ENCODE measurements at regions not wholly inside any gene's neighbourhood (a gene's known extent, or its start where the extent isn't known, plus 50 kb on each side); places are given as distances from the start of the nearest gene placed in this dataset.

GRCh38 chr15:29458361-29458760 is 188.7 kb upstream of the NSMCE3 start:
- no peak overlapping the region for H2AFZ ChIP-seq (ENCODE audit: low read length)
- H3K4me3 ChIP-seq (ENCODE audit: low read depth, low read length, poor library complexity, severe bottlenecking): no peak overlapping the region
- no peaks in the 10 kb centered on the region for H3K79me2 ChIP-seq (ENCODE audit: insufficient read depth, low read length)
- no peak overlapping the region for H3K27ac ChIP-seq (ENCODE audit: low read depth, low read length, poor library complexity, severe bottlenecking)
- no peaks in the 10 kb centered on the region for H3F3A ChIP-seq (ENCODE audit: insufficient read depth, low read length)
- H3K9ac ChIP-seq (ENCODE audit: low read length): no peak overlapping the region
- H3K9me3 ChIP-seq (ENCODE audit: low read length): no peaks in the 10 kb centered on the region
- H3K36me3 ChIP-seq (ENCODE audit: insufficient read depth, low read length): no peaks in the 10 kb centered on the region
- H3K27me3 ChIP-seq (ENCODE audit: insufficient read depth, low read length): no peaks in the 10 kb centered on the region
- H3K4me1 ChIP-seq (ENCODE audit: insufficient read depth, low read length, severe bottlenecking): no peaks in the 10 kb centered on the region
- H4K20me1 ChIP-seq (ENCODE audit: insufficient read depth, low read length): no peaks in the 10 kb centered on the region
- H3K4me2 ChIP-seq (ENCODE audit: low read length): no peak overlapping the region
- H3K9me2 ChIP-seq (ENCODE audit: low read depth, low read length): no peaks in the 10 kb centered on the region
- no peak for TF ChIP-seq EZH2 (IDR thresholded peaks at IDR 0.05; ENCODE audit: borderline replicate concordance, low read length)
- no peak for TF ChIP-seq CTCF (IDR thresholded peaks at IDR 0.05; ENCODE audit: low read length)

GRCh38 chr15:29457729-29458128 is 188.1 kb upstream of the NSMCE3 start:
- TF ChIP-seq CTCF (IDR thresholded peaks at IDR 0.05; ENCODE audit: low read length) (no peak), EZH2 (IDR thresholded peaks at IDR 0.05; ENCODE audit: borderline replicate concordance, low read length) (no peak)
- Histone ChIP-seq H3K36me3 (ENCODE audit: insufficient read depth, low read length) (no peaks in the 10 kb centered on the region), H3F3A (ENCODE audit: insufficient read depth, low read length) (no peaks in the 10 kb centered on the region), H3K9me2 (ENCODE audit: low read depth, low read length) (no peaks in the 10 kb centered on the region), H2AFZ (ENCODE audit: low read length) (no peak overlapping the region), H3K27me3 (ENCODE audit: insufficient read depth, low read length) (no peaks in the 10 kb centered on the region), H3K79me2 (ENCODE audit: insufficient read depth, low read length) (no peaks in the 10 kb centered on the region), H3K27ac (ENCODE audit: low read depth, low read length, poor library complexity, severe bottlenecking) (no peak overlapping the region), H3K9me3 (ENCODE audit: low read length) (no peaks in the 10 kb centered on the region), H3K4me3 (ENCODE audit: low read depth, low read length, poor library complexity, severe bottlenecking) (no peak overlapping the region), H3K4me2 (ENCODE audit: low read length) (no peak overlapping the region), H3K4me1 (ENCODE audit: insufficient read depth, low read length, severe bottlenecking) (no peaks in the 10 kb centered on the region), H4K20me1 (ENCODE audit: insufficient read depth, low read length) (no peaks in the 10 kb centered on the region), H3K9ac (ENCODE audit: low read length) (no peak overlapping the region)

GRCh38 chr15:29456964-29457363 is 187.3 kb upstream of the NSMCE3 start:
- Histone ChIP-seq H3K79me2 (ENCODE audit: insufficient read depth, low read length) (no peaks in the 10 kb centered on the region), H3K36me3 (ENCODE audit: insufficient read depth, low read length) (no peaks in the 10 kb centered on the region), H3K9me3 (ENCODE audit: low read length) (no peaks in the 10 kb centered on the region), H3K27ac (ENCODE audit: low read depth, low read length, poor library complexity, severe bottlenecking) (no peak overlapping the region), H3K4me1 (ENCODE audit: insufficient read depth, low read length, severe bottlenecking) (no peaks in the 10 kb centered on the region), H4K20me1 (ENCODE audit: insufficient read depth, low read length) (no peaks in the 10 kb centered on the region), H3F3A (ENCODE audit: insufficient read depth, low read length) (no peaks in the 10 kb centered on the region), H3K9ac (ENCODE audit: low read length) (no peak overlapping the region), H3K9me2 (ENCODE audit: low read depth, low read length) (no peaks in the 10 kb centered on the region), H3K27me3 (ENCODE audit: insufficient read depth, low read length) (no peaks in the 10 kb centered on the region), H2AFZ (ENCODE audit: low read length) (no peak overlapping the region), H3K4me2 (ENCODE audit: low read length) (no peak overlapping the region), H3K4me3 (ENCODE audit: low read depth, low read length, poor library complexity, severe bottlenecking) (no peak overlapping the region)
- no peak for TF ChIP-seq EZH2 (IDR thresholded peaks at IDR 0.05; ENCODE audit: borderline replicate concordance, low read length)
- TF ChIP-seq CTCF (IDR thresholded peaks at IDR 0.05; ENCODE audit: low read length): no peak
